OCI-LY3 (cell line): ENCODE measurements at regions not wholly inside any gene's neighbourhood (a gene's known extent, or its start where the extent isn't known, plus 50 kb on each side); places are given as distances from the start of the nearest gene placed in this dataset.

ENCODE experiments used
- CTCF ChIP-seq: fragments of 200-600, 300-600 bp; sonication (generic); IDR thresholded peaks from 2 replicates; pipeline ENCODE4 v1.5.1; 2014; ENCODE audit warnings: antibody characterized with exemption, low read length, low read depth
- EZH2phosphoT487 ChIP-seq: fragments of 200-600 bp; shearing (Covaris generic); IDR thresholded peaks from 2 replicates; pipeline ENCODE4 v1.6.1; 2018; ENCODE audit warnings: antibody characterized with exemption, mixed run types, low read depth

DNA sequence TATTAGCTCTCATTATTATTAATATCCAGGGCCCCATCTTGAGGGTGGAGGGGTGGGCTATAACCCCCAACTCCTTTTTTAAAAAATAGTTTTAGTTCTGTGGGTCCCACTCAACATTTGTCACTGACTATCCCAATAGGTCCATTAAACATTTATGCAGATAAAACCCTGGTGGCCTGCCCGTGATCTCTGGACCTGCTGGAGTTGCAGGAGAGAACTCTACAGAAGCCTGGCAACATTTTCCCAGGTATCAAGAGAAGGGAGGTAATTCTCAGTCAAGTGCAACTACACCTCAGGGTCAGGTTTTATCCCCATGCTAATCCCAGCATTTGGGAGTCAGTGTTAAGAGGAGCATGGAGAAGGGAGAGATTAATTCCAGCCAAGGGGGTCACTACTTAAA is 264.4 kb upstream of the PROK2 start:
- TF ChIP-seq EZH2phosphoT487 (no peak), CTCF (no peak)
